HG03064 (cell line): ENCODE measurements at regions not wholly inside any gene's neighbourhood (a gene's known extent, or its start where the extent isn't known, plus 50 kb on each side); places are given as distances from the start of the nearest gene placed in this dataset.

ENCODE experiments used
- ATAC-seq: cut with Tn5 transposase; IDR thresholded peaks from one replicate; pipeline ENCODE4 v1.9.1; 2021; ENCODE audit warnings: low read depth; ENCODE audit not compliant: unreplicated experiment

DNA sequence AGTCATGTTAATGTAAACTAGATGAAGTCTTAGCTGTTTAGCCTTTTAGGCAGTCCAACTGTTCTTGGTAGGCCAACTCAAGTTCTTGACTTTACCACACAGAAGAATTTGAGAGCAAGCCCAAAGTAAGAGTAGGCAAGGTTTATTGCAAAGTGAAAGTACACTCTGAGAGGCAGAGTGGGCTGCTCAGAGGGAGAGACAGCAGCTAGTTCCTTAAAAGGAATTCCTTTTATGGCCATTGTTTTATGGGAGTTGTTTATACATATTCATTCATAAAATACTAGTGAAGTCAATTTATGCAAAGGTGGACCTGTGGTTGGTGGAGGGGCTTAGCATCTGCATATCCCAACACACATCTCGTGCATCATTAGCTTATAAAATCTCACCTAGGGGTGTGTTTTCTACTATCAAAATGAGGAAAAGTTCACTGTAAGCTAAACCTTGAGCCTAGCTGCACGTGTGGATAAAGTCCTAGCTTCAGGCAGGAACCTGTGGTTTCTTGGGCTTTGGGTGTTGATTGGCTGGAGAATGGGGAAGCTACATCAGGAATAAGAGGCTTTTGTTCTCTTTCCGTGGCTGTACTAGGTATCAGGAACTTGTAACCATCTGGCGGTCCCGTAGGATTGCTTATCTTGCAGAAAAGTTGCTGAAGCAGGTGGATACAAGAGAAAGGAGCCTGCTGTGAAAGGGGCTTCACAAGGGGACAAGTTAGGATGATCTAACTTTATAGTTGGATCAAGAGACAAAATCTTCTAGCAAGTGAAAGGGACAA is 110.4 kb upstream of the GULP1 start:
- ATAC-seq = no peak

DNA sequence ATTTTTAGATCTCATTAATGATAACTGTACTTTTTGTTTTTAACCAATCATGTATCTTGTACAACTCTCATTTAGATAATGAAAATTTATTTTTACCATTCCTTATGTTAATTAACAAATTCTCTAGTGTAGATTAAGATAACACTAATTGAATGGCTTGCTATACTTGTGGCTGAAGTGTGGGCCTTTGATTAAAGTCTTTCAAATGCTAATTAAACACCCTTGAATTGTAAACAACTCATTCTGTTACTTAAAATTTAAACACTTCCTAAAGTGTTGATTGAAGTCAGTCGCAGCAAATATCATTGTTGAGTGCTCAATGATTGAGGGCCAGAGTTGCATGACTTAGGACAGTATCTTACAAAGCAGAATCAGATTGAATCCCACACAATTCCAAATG is 109.8 kb upstream of the GULP1 start:
- no peak for ATAC-seq

DNA sequence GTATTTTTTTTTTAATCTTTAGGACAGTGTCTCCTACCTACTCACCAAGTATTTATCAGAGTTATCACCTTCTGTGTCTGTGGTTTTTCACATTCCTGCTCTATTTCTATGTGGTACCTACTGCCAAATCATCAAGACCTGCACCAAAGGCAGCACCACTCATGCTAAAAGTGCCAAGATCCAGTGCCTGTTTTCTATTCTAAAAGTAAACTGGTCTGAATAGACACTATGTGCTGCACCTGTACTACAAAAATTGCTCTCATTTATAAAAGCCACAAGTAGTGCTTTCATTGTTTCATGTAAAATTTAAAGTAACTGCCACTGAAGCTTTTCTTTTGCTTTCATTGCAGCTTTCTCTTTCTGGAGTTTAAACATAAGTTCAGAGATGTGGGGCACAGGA is 103.9 kb upstream of the GULP1 start:
- no peak for ATAC-seq

DNA sequence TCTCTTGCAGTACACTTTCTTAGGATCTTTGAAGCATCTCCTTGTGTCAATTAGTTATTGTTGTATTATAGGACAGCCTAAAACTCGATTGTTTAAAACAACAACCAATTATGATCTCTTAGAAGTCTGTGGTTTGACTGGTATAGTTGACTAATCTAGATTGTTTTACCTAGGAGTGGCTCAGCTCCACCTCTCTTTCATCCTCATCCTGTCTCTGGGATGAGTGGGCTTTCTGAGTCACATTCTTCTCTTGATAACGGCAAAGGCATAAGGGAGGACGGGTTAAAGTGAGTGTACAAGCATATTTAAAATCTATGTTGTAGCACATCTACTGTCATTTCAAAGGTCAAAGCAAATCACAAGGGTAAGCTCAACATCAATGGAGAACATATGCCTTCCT is 102.3 kb upstream of the GULP1 start:
- no peak for ATAC-seq

DNA sequence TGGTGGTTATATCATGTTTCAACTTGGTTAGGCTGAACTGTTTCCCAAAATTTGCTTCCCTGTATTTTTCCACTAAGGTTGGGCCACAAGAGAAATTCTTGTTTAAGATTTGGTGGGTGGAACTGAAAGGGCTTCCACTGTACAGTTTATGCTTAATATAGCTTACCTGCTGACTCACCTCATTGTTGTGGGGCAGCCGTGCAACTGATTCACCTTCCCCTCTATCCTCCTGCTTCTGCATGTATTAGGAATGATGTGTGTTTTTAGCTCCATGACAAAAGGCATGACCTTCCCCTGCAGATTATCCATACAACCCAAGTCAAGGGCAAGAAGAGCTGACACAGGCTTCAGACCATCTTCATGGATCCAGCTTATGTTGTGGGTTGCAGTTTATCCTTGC is 98.4 kb upstream of the GULP1 start:
- no peak for ATAC-seq

DNA sequence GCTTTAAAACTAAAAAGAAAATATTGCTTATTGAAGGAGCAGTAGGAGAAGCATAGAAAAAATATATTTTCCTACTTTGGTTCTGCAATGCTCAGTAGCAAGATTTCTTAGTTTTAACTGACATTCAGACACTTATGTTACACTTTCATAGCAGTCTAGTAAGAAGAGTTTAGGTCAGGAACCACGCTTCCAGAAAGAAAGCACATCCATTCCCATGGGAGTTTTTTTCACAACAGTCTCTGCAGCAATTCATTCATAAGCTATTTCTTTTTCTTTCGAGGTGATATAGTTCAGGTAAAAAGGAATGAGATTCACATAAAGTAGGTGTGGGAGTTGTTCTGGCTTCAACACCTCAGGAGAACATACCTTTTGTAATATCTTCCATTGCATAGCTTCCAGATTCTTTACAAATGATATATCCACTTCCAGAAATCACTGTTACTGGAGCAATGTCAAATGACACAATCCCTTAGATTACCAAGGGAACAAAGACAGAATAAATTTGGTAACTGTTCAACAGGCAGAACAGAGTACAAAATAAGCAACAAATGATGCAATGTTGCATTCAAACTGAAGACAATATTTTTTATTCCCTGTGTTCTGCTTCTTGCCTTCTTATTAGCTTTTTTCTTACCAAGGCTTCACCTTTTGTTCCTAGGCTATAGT is 95.2 kb upstream of the GULP1 start:
- ATAC-seq = no peak

DNA sequence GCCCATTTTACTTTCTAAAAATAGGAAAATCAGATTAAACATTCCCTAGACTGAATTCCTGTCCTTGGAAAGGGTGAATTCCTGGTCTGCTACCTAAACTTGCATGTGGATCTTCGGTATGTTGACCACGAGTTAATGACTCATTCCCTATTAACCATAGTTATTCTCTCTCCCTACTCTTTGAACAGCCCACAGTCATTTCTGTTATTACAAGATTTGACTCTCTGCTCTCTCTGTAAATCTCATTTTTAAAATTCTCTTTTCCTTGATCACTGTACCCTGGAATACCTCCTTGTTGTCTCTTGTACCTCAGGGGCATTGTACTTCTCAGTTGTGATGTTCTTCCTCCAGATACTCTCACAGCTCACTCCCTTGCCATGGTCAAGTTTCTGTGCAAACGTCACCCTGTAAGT is 92.0 kb upstream of the GULP1 start:
- no peak for ATAC-seq

DNA sequence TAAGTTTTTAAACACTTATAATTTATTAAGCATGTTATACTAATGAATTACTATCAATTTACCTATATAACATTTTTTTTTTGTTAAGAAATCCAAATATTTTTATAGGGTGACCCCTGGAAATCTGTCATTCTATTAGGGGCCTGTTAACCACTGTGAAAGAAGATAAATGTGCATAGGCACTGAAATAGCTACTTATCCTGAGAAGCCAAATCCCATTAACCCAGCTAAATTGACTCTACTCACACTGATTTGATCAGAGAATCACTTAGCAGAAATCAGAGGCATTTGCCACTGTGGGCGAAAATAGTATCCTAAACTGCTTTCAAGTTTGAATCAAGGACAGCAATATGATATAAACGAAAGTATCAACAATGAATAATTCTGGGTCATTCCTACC is 90.0 kb upstream of the GULP1 start:
- ATAC-seq = no peak

DNA sequence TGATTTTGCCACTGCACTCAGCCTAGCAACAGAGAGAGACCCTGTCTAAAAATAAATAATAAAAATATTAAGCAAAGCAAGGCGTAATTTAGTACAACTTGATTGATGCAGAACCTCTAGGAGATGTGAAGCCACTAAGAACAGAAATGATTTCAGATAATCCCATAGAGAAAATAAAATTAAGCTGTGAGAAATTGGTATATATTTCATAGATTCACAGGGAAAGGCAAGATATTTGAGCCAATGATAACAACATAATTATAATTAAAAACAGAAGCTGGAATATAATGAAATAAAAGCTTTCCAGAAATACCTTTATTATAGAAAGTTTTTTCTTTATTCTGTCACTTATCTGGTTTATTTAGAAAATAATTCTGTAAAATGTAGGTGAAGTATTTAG is 88.9 kb upstream of the GULP1 start:
- ATAC-seq = no peak

DNA sequence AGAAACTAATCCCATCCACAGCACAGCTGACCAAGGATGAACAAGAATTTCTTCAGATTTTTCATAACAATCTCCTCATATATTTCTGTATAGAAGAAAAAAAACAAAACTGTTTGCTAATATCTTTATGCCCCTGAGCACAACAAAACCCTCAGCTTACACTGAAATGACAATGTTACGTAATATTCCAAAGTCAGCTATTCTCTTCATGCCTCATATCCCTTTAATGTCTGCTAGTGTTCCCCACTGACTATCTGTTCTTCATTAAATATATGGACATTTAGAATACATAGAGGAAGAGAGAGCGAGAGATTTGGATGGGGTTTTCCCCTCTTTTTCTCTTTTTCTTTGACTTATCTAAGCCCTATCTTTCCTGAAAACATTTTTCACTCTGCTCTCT is 87.9 kb upstream of the GULP1 start:
- no peak for ATAC-seq

DNA sequence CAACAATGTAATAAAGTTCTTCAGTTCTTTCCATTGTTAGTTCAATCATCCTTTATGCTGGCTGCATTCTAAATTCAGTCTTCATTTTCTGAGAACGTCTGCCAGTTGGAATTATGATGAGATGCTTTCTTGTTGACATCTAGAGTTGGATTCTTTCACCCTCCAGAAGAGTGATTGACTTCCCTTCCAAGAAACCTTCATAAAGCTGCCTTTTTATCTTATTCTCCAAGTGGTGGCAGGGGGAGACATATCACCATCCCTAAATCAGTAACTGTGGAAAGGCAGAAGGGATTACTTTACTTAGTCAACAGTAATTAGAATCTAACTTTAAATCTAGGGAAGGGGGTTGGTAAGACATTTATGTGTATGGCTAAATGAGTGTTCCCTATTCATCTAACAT is 86.8 kb upstream of the GULP1 start:
- no peak for ATAC-seq

DNA sequence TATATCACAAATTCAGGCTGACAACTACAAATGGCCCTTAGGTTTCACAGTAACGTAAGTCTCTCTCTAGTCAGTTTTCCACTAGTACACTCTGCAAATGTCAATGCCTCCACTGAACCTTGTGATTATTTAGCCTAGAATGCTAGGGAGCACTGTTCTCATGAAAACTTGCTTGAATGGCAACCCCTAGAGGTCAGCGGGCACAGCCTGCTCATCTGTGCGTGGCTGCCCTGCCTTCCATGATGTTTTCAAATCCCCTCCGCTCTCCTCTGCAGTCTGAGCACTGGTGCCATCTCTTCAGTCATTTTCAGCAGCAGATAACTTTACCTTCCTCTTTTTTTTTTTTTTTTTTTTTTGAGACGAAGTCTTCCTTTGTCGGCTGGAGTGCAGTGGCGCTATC is 84.1 kb upstream of the GULP1 start:
- no peak for ATAC-seq

DNA sequence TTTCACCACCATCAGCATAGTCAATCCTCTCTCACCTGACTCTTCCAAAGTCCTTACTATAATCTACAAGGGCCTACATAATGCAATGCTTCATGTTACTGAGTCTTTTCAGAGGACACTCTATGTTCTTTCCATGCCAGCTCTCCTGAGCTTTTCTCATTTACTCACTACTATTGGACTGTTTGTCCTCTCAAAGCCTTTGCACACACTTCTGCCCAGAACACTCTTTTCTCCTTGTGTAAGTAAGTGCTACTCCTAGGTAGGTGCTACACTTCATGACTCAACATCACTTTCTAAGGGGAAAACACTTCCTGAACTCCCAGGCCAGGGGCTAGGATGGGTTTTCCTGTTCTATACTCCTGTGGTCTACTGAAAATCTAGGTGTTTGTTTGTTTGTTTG is 82.5 kb upstream of the GULP1 start:
- no peak for ATAC-seq

DNA sequence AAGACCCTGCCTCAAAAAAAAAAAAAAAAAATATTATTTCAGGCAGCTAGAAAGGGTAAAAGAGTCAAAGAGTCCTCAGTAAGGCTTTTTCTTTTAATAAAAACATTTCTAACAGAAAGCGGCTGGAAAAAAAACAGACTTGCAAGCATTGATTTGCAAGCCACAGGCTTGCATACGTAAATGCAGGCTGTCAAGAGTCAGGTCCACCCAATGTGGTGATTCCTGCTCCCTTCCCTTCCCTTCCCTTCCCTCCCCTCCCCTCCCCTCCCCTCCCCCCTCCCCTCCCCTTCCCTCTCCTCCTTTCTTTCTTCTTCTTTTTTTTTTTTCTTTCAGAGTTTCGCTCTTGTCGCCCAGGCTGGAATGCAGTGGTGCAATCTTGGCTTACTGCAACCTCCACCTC is 74.4 kb upstream of the GULP1 start:
- no peak for ATAC-seq

DNA sequence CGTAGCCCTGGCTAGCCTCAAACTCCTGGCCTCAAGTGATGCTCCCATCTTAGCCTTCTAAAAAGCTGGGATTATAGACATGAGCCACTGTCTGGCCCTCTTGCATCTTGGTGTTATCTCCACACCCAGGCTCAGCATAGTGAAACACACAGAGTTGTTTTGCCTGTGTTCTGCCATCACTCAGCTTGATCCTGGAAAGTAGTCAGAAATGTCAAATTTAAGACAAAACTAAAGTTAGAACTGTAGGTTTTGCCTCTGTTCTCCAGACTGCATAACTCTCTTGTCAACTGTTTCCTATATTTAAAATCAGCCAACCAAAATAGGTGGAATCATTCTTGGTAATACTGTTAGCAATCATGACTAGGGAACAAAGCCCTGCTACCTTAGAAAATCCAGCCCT is 72.1 kb upstream of the GULP1 start:
- ATAC-seq = no peak

DNA sequence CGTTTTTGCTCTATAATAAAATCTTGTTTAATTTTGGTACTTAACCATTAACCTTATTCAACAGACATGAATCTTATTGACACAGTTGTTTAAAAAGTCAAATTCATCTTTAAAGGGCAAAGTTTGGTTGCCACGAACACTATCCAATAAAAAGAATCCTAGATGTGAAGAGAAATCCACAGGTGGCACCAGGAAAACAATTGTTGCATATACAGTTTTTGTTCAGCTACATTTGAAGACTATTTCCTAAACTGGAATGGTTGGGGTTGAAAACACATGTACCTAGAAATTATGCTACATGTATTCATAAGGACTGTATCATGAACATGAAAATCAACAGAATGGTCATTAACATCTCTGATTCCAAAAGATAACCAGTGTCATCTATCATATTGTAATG is 71.1 kb upstream of the GULP1 start:
- no peak for ATAC-seq

DNA sequence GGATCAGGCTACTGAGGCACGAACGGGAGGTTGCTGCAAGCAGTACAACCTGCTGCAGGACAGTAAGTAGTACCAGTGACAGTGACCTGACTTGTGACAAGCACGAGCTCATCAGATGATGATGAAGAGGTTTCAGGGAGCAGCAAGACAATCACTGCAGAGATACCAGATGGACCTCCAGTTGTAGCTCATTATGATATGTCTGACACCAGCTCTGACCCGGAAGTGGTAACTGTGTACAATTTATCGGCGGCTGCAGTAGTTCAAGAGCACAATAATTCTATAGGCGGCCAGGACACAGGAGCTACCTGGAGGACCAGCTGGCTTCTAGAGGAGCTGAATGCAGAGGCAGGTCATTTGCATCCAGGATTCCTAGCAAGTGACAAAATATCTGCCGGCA is 64.0 kb upstream of the GULP1 start:
- no peak for ATAC-seq

DNA sequence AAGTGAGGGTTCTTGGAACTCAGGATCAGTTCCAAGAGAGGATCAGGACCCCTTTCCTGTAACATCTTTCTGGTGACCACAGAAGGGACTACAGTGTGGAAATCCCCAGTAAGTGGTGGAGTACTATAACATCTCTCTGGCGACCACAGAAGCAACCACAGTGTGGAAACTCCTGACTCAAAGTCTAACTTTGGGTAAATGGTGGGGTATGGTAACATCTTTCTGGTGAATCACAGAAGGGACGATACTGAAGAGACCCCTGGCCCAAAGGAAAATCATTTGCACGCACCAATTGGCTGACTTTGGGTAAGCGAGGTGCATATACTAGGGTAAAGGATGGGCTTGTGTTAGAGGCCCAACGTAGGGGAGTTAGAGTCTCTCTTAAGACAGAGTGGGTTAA is 56.3 kb upstream of the GULP1 start:
- peak; percentile 74 for ATAC-seq

DNA sequence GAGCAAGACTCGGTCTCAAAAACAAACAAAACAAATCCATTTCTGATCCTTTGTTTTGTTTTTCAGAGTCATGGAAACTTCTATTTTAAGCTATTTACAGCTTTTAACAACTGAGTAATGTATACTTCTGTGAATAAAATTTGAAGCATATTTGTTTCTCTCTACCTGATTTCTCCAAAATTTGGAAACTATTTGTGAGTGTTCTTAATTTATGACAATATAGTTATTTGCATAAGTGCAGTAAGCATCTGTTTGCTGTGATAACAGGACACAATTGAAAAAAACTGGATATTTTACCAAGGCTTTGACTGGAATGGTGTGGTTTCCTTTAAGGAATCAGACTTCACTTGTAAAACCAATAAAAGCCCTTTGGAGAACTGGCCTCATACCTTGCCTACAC is 53.3 kb upstream of the GULP1 start:
- ATAC-seq = no peak
